ENCODE measurements at regions not wholly inside any gene's neighbourhood (a gene's known extent, or its start where the extent isn't known, plus 50 kb on each side); places are given as distances from the start of the nearest gene placed in this dataset.
A peak's percentile ranks its signal among the peaks of the same experiment; 100 is the strongest.

- Mint-ChIP-seq H3K4me3 (no peak overlapping the region), H3K4me1 (peaks cover 22% of the 10 kb centered on the region), H3K9me3 (no peaks in the 10 kb centered on the region), H3K27ac (no peak overlapping the region), H3K36me3 (ENCODE audit: low read depth) (no peaks in the 10 kb centered on the region), H3K27me3 (ENCODE audit: insufficient read depth, low read depth, poor library complexity) (no peaks in the 10 kb centered on the region)
- Histone ChIP-seq H3K79me2 (replicated peaks; ENCODE audit: insufficient read depth) (no peaks in the 10 kb centered on the region), H3K4me2 (peak overlapping the region; percentile 8; the same call in 1 of the 2 replicates), H4K20me1 (replicated peaks; ENCODE audit: insufficient read depth) (no peaks in the 10 kb centered on the region), H3K4me1 (ENCODE audit: insufficient read depth) (peaks cover 29% of the 10 kb centered on the region), H3K9me2 (ENCODE audit: insufficient read depth) (no peaks in the 10 kb centered on the region), H2AFZ (no peak overlapping the region), H3K27me3 (ENCODE audit: insufficient read depth) (no peaks in the 10 kb centered on the region), H3K36me3 (ENCODE audit: insufficient read depth) (no peaks in the 10 kb centered on the region), H3K4me3 (no peak overlapping the region), H3K27ac (ENCODE audit: low read depth) (no peak overlapping the region), H3F3A (replicated peaks; ENCODE audit: low read depth) (no peaks in the 10 kb centered on the region)
- TF ChIP-seq EZH2 (IDR thresholded peaks at IDR 0.05; ENCODE audit: low read depth, unreplicated experiment) (no peak), CTCF (conservative IDR thresholded peaks at IDR 0.05; ENCODE audit: low read depth in 2 of 2) (no peak), ZNF462 (CRISPR knock-in tag; IDR thresholded peaks at IDR 0.05) (no peak), EZH2phosphoT487 (IDR thresholded peaks at IDR 0.05; ENCODE audit: unreplicated experiment) (no peak), ZNF331 (CRISPR knock-in tag; IDR thresholded peaks at IDR 0.05; ENCODE audit: low read depth) (no peak), STAT1 (IDR thresholded peaks at IDR 0.05; ENCODE audit: unreplicated experiment) (no peak), NANOG (IDR thresholded peaks at IDR 0.05; ENCODE audit: borderline replicate concordance) (no peak), JUNB (IDR thresholded peaks at IDR 0.05; ENCODE audit: unreplicated experiment) (no peak), REST (IDR thresholded peaks at IDR 0.05; ENCODE audit: unreplicated experiment) (no peak), CREB1 (CRISPR knock-in tag; IDR thresholded peaks at IDR 0.05; ENCODE audit: low read depth) (no peak)
- no peak for ATAC-seq
- peak; percentile 31 for DNase-seq (ENCODE audit: low spot score)
Observed at GRCh38 chr14:41302776-41303175, 303.9 kb upstream of the LRFN5 start.

All from GM23338 (cell line).